IMR-90 (cell line): ENCODE measurements at regions not wholly inside any gene's neighbourhood (a gene's known extent, or its start where the extent isn't known, plus 50 kb on each side); places are given as distances from the start of the nearest gene placed in this dataset.
A peak's percentile ranks its signal among the peaks of the same experiment; 100 is the strongest.

Experiments used
- ATAC-seq: fragments of 200-7000 bp; cut with Tn5 transposase; 2 replicates; pipeline ENCODE4 v1.9.1; 2020; ENCODE audit warnings: low read depth, mild to moderate bottlenecking, moderate library complexity
- BruUV-seq: library from RNA; stranded (reverse); fragments of 400-500 nt; replicated peaks from 2 replicates; lab custom pipeline; 2021; lab: Mats Ljungman, UMichigan
- CTCF ChIA-PET: fragments of 300-600 bp; formaldehyde crosslinking; extraction: SDS; loops from one replicate; lab custom pipeline; 2021; ENCODE audit warnings: antibody characterized with exemption; lab: Yijun Ruan, JAX
- POLR2A ChIA-PET: fragments of 300-600 bp; sonication (Branson Sonifier 250); formaldehyde crosslinking; loops from one replicate; lab custom pipeline; 2022; ENCODE audit warnings: antibody characterized with exemption; ENCODE audit not compliant: unreplicated experiment; lab: Charles Lee
- DNase-seq: peaks from one replicate; pipeline ENCODE4 v3.0.0; 2013
- H2AFZ ChIP-seq: replicated peaks from 2 replicates; pipeline ENCODE3; 2013; ENCODE audit warnings: low read length, mild to moderate bottlenecking; ENCODE audit not compliant: poor library complexity
- H2AK5ac ChIP-seq: 2 replicates; pipeline ENCODE4 v1.6.1; 2013; ENCODE audit warnings: low read depth, low read length, inconsistent platforms
- H2AK9ac ChIP-seq: replicated peaks from 2 replicates; pipeline ENCODE3; 2013; ENCODE audit warnings: mild to moderate bottlenecking, low read depth, low read length, moderate library complexity; ENCODE audit not compliant: poor library complexity
- H2BK120ac ChIP-seq: 2 replicates; pipeline ENCODE4 v1.6.1; 2013; ENCODE audit warnings: low read depth, low read length, inconsistent platforms
- H2BK15ac ChIP-seq: 3 replicates; pipeline ENCODE4 v1.6.1; 2013; ENCODE audit warnings: low read depth, low read length, inconsistent platforms
- H2BK20ac ChIP-seq: 2 replicates; pipeline ENCODE4 v1.6.1; 2013; ENCODE audit warnings: low read depth, mild to moderate bottlenecking, inconsistent platforms, low read length, moderate library complexity
- H2BK5ac ChIP-seq: 2 replicates; pipeline ENCODE4 v1.6.1; 2013; ENCODE audit warnings: mild to moderate bottlenecking, low read depth, low read length, inconsistent platforms; ENCODE audit not compliant: poor library complexity, severe bottlenecking
- H3K14ac ChIP-seq: replicated peaks from 2 replicates; pipeline ENCODE4 v1.6.1; 2013; ENCODE audit warnings: low read depth, low read length, inconsistent platforms
- H3K18ac ChIP-seq: 2 replicates; pipeline ENCODE4 v1.6.1; 2013; ENCODE audit warnings: low read depth, low read length, control low read depth
- H3K23ac ChIP-seq: 2 replicates; pipeline ENCODE4 v1.6.1; 2013; ENCODE audit warnings: low read depth, low read length, inconsistent platforms
- H3K27ac ChIP-seq: 2 replicates; pipeline ENCODE4 v1.5.1; 2013; ENCODE audit warnings: mild to moderate bottlenecking, control low read depth, low read length; ENCODE audit not compliant: insufficient read depth
- H3K27me3 ChIP-seq: 2 replicates; pipeline ENCODE4 v1.6.1; 2013; ENCODE audit warnings: low read length; ENCODE audit not compliant: control insufficient read depth, insufficient read depth
- H3K36me3 ChIP-seq: 2 replicates; pipeline ENCODE4 v1.6.1; 2013; ENCODE audit warnings: low read length, mixed read lengths; ENCODE audit not compliant: control insufficient read depth, insufficient read depth
- H3K4ac ChIP-seq: 2 replicates; pipeline ENCODE4 v1.6.1; 2013; ENCODE audit warnings: low read depth, low read length, inconsistent platforms
- H3K4me1 ChIP-seq: 2 replicates; pipeline ENCODE4 v1.6.1; 2013; ENCODE audit warnings: low read length, mixed read lengths; ENCODE audit not compliant: control insufficient read depth, insufficient read depth
- H3K4me2 ChIP-seq: 2 replicates; pipeline ENCODE4 v1.6.1; 2013; ENCODE audit warnings: low read depth, mild to moderate bottlenecking, control low read depth, low read length, moderate library complexity
- H3K4me3 ChIP-seq: 2 replicates; pipeline ENCODE4 v1.5.1; 2013; ENCODE audit warnings: low read depth, mild to moderate bottlenecking, control low read depth, low read length, moderate library complexity; ENCODE audit not compliant: insufficient read depth
- H3K56ac ChIP-seq: 2 replicates; pipeline ENCODE4 v1.6.1; 2013; ENCODE audit warnings: low read length, inconsistent platforms; ENCODE audit not compliant: insufficient read depth; ENCODE audit errors: extremely low read depth
- H3K79me1 ChIP-seq, 2 experiments: 2 replicates each; pipeline ENCODE4 v1.6.1; 2013; ENCODE audit warnings: low read length in 2 of 2, inconsistent platforms in 1 of 2, low read depth in 1 of 2
- H3K9ac ChIP-seq: 2 replicates; pipeline ENCODE4 v1.6.1; 2013; ENCODE audit warnings: low read depth, low read length, control low read depth
- H3K9me1 ChIP-seq: 2 replicates; pipeline ENCODE4 v1.6.1; 2013; ENCODE audit warnings: low read length, inconsistent platforms; ENCODE audit not compliant: insufficient read depth
- H3K9me3 ChIP-seq: 2 replicates; pipeline ENCODE4 v1.6.1; 2013; ENCODE audit warnings: low read length; ENCODE audit not compliant: control insufficient read depth, insufficient read depth
- H4K20me1 ChIP-seq: 2 replicates; pipeline ENCODE4 v1.6.1; 2013; ENCODE audit warnings: low read length, inconsistent platforms; ENCODE audit not compliant: insufficient read depth
- H4K5ac ChIP-seq: 2 replicates; pipeline ENCODE4 v1.6.1; 2013; ENCODE audit warnings: mild to moderate bottlenecking, low read depth, low read length, control low read depth
- H4K8ac ChIP-seq, 2 experiments: 2 replicates each; pipeline ENCODE4 v1.6.1; 2013; ENCODE audit warnings: low read depth in 2 of 2, low read length in 2 of 2, control low read depth in 1 of 2, inconsistent platforms in 1 of 2
- H4K91ac ChIP-seq: 2 replicates; pipeline ENCODE4 v1.6.1; 2013; ENCODE audit warnings: low read depth, low read length, inconsistent platforms; ENCODE audit not compliant: insufficient read depth
- BHLHE40 ChIP-seq: fragments of 150-350 bp; IDR thresholded peaks from 2 replicates; pipeline ENCODE4 v1.6.1; 2016; ENCODE audit warnings: mild to moderate bottlenecking, low read depth, low read length
- CEBPB ChIP-seq: IDR thresholded peaks from 2 replicates; pipeline ENCODE4 v1.6.1; 2012; ENCODE audit warnings: low read depth, low read length, improper control_type of control experiment
- CHD1 ChIP-seq: IDR thresholded peaks from 2 replicates; pipeline ENCODE4 v1.6.1; 2012; ENCODE audit warnings: low read depth, low read length, improper control_type of control experiment
- FOS ChIP-seq: fragments of 150-350 bp; IDR thresholded peaks from 2 replicates; pipeline ENCODE4 v1.6.1; 2016; ENCODE audit warnings: low read depth, low read length
- MAFK ChIP-seq: IDR thresholded peaks from 2 replicates; pipeline ENCODE4 v1.6.1; 2012; ENCODE audit warnings: low read depth, low read length, improper control_type of control experiment
- MAZ ChIP-seq: IDR thresholded peaks from 2 replicates; pipeline ENCODE4 v1.6.1; 2012; ENCODE audit warnings: low read depth, mild to moderate bottlenecking, low read length, improper control_type of control experiment, moderate library complexity, borderline replicate concordance
- MXI1 ChIP-seq: IDR thresholded peaks from 2 replicates; pipeline ENCODE4 v1.6.1; 2012; ENCODE audit warnings: low read depth, mild to moderate bottlenecking, low read length, moderate library complexity, borderline replicate concordance
- NFE2L2 ChIP-seq: fragments of 150-350 bp; IDR thresholded peaks from 2 replicates; pipeline ENCODE4 v1.6.1; 2016; ENCODE audit warnings: low read depth, mild to moderate bottlenecking, low read length
- POLR2A ChIP-seq: IDR thresholded peaks from 2 replicates; pipeline ENCODE4 v1.6.1; 2012; ENCODE audit warnings: mild to moderate bottlenecking, low read depth, low read length
- RAD21 ChIP-seq: IDR thresholded peaks from 2 replicates; pipeline ENCODE4 v1.6.1; 2012; ENCODE audit warnings: low read length, improper control_type of control experiment
- RCOR1 ChIP-seq: IDR thresholded peaks from 2 replicates; pipeline ENCODE4 v1.6.1; 2012; ENCODE audit warnings: mild to moderate bottlenecking, low read length, improper control_type of control experiment; ENCODE audit not compliant: insufficient replicate concordance
- RFX5 ChIP-seq: IDR thresholded peaks from 2 replicates; pipeline ENCODE4 v1.8.0; 2012; ENCODE audit warnings: low read depth, mild to moderate bottlenecking, low read length, moderate library complexity
- SMC3 ChIP-seq: fragments of 150-350 bp; IDR thresholded peaks from 2 replicates; pipeline ENCODE4 v1.6.1; 2016; ENCODE audit warnings: low read depth, mild to moderate bottlenecking, antibody characterized with exemption, low read length, moderate library complexity
- WGBS, 2 experiments: methylation state at CpG; one replicate each; pipeline versions ENCODE4 v1.1.5 to v1.1.7; 2013; ENCODE audit warnings: missing lambda C conversion rate in 2 of 2; ENCODE audit not compliant: insufficient read length in 1 of 2; ENCODE audit errors: extremely low coverage in 2 of 2; 5-methylcytosine and 5-hydroxymethylcytosine counted together
- dilution Hi-C: fragments of 300-500 bp; cut with HindIII; formaldehyde crosslinking; loops from one replicate; pipeline ENCODE4 v1.14.3; 2018; ENCODE audit warnings: low sequenced_read_pairs; ENCODE audit not compliant: unreplicated experiment
- in situ Hi-C: fragments of 300-500 bp; cut with MboI; formaldehyde crosslinking; loops from 3 replicates; pipeline ENCODE4 v1.14.3; 2019; ENCODE audit warnings: low sequenced_read_pairs, inconsistent platforms, mixed read lengths
- intact Hi-C: fragments of 100-400 bp; cut with micrococcal nuclease; formaldehyde crosslinking; loops from 2 replicates; pipeline ENCODE4 v1.10.0; 2022
- TF ChIP-seq, protein P1 (sequence below): fragments of 150-350 bp; IDR thresholded peaks from 2 replicates; pipeline ENCODE4 v1.6.1; 2016; ENCODE audit warnings: low read depth, mild to moderate bottlenecking, low read length, moderate library complexity, borderline replicate concordance
- TF ChIP-seq, protein P2 (sequence below): fragments of 150-350 bp; IDR thresholded peaks from 2 replicates; pipeline ENCODE4 v1.6.1; 2017; ENCODE audit warnings: mild to moderate bottlenecking, antibody characterized with exemption, low read length, low read depth
- TF ChIP-seq, protein P3 (sequence below): conservative IDR thresholded peaks from 2 replicates; pipeline ENCODE4 v1.5.1; 2012; ENCODE audit warnings: mild to moderate bottlenecking, low read depth, low read length, improper control_type of control experiment

DNA sequence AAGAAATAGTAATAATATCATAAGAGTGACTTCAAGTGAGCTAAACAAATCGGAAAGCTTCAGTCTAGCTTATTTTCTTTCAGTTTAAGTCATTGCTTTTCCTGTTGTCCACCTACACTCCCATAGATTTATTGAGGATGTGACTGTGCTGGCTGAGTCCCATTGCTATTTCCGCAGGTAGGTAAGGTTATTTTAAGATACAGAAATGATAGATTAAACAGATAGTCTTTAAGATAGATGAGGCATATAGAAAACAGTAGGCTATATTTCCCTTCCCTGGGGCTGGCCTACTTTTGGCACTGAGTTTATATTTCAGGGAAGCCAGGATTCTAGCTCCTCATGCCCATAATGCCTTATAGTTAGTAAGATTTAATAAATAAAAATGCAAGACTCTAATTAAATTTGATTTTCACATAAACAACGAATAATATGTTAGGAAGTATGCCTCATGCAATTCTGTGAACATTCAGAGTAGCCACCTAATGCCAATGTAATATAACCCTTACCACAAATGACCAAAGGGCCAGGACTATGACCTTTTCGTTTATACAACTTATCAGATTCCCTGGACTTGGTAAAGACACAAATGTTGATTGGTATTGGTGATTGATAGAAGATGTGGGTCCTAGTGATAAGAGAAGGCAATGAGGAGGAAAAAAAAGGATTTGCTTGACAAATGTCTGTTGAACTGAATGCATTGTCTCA is 1079.3 kb downstream of the EPHA7 start:
- Histone ChIP-seq H3K56ac (no peak overlapping the region), H2BK120ac (no peak overlapping the region), H3K9me3 (no peaks in the 10 kb centered on the region), H4K5ac (no peak overlapping the region; the same call in 1 of the 2 replicates), H3K36me3 (no peaks in the 10 kb centered on the region), H3K4me1 (no peaks in the 10 kb centered on the region), H3K79me1 (no peaks in the 10 kb centered on the region), H3K23ac (no peak overlapping the region), H4K91ac (no peak overlapping the region), H2AK9ac (no peak overlapping the region), H3K14ac (no peak overlapping the region), H3K27me3 (no peaks in the 10 kb centered on the region), H2AFZ (no peak overlapping the region), H3K9ac (no peak overlapping the region), H3K18ac (peak overlapping the region; percentile 48; the same call in 1 of the 2 replicates), H2BK5ac (peak overlapping the region; percentile 48), H2AK5ac (no peak overlapping the region), H4K8ac (no peak overlapping the region), H3K9me1 (no peaks in the 10 kb centered on the region), H2BK20ac (no peak overlapping the region), H3K4me2 (no peak overlapping the region; the same call in 1 of the 2 replicates), H3K27ac (no peak overlapping the region), H3K4ac (no peak overlapping the region), H2BK15ac (no peak overlapping the region), H4K20me1 (no peaks in the 10 kb centered on the region), H3K4me3 (no peak overlapping the region)
- no peak for ATAC-seq
- dilution Hi-C loops (no loop called here), intact Hi-C loops (no loop called here), in situ Hi-C loops (no loop called here)
- no CpG with 5 or more reads among the region's 4 CpGs for WGBS, 2 experiments
- no peak for DNase-seq
- ChIA-PET POLR2A (no interaction called here), CTCF (no interaction called here)
- no TSS peak for BruUV-seq
- TF ChIP-seq MAZ (no peak), CHD1 (no peak), SMC3 (no peak), NFE2L2 (no peak), MXI1 (no peak), BHLHE40 (no peak), FOS (no peak), POLR2A (no peak), MAFK (no peak), RFX5 (no peak), CEBPB (no peak), RCOR1 (no peak), RAD21 (no peak)
- TF ChIP-seq, protein P1, sequence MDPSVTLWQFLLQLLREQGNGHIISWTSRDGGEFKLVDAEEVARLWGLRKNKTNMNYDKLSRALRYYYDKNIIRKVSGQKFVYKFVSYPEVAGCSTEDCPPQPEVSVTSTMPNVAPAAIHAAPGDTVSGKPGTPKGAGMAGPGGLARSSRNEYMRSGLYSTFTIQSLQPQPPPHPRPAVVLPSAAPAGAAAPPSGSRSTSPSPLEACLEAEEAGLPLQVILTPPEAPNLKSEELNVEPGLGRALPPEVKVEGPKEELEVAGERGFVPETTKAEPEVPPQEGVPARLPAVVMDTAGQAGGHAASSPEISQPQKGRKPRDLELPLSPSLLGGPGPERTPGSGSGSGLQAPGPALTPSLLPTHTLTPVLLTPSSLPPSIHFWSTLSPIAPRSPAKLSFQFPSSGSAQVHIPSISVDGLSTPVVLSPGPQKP, result no peak
- TF ChIP-seq, protein P2, sequence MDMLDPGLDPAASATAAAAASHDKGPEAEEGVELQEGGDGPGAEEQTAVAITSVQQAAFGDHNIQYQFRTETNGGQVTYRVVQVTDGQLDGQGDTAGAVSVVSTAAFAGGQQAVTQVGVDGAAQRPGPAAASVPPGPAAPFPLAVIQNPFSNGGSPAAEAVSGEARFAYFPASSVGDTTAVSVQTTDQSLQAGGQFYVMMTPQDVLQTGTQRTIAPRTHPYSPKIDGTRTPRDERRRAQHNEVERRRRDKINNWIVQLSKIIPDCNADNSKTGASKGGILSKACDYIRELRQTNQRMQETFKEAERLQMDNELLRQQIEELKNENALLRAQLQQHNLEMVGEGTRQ, result no peak
- TF ChIP-seq, protein P3, sequence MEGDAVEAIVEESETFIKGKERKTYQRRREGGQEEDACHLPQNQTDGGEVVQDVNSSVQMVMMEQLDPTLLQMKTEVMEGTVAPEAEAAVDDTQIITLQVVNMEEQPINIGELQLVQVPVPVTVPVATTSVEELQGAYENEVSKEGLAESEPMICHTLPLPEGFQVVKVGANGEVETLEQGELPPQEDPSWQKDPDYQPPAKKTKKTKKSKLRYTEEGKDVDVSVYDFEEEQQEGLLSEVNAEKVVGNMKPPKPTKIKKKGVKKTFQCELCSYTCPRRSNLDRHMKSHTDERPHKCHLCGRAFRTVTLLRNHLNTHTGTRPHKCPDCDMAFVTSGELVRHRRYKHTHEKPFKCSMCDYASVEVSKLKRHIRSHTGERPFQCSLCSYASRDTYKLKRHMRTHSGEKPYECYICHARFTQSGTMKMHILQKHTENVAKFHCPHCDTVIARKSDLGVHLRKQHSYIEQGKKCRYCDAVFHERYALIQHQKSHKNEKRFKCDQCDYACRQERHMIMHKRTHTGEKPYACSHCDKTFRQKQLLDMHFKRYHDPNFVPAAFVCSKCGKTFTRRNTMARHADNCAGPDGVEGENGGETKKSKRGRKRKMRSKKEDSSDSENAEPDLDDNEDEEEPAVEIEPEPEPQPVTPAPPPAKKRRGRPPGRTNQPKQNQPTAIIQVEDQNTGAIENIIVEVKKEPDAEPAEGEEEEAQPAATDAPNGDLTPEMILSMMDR, result no peak
